GM12874 (cell line): ENCODE measurements at regions not wholly inside any gene's neighbourhood (a gene's known extent, or its start where the extent isn't known, plus 50 kb on each side); places are given as distances from the start of the nearest gene placed in this dataset.

Experiments used
- CTCF ChIP-seq: IDR thresholded peaks from 2 replicates; pipeline ENCODE4 v1.5.1; 2011; ENCODE audit warnings: low read depth, mild to moderate bottlenecking, control low read depth, low read length, moderate library complexity; ENCODE audit not compliant: insufficient read depth

GRCh38 chr1:87512431-87512830 is 183.8 kb downstream of the LMO4 start:
- no peak for TF ChIP-seq CTCF

DNA sequence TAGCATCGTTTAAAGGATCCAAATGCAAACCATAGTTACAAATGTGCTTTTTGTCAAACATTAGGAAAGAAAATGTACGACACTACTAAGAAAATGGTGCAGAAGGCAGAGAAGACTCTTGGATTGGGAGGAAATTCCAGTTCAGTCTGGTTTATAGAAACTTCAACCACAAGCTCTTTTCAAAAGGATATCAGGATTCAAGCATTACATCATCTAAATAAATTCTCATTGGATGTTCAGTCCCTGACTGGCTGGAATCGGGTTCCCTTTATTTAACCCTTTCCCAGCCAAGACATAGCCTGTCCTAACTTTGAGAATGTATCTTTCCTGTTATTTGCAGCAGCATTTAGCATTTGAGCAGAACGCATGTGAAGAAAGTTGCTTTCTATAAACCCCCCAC is 184.6 kb downstream of the LMO4 start:
- TF ChIP-seq CTCF, result no peak

GRCh38 chr1:87513966-87514660 is 185.4 kb downstream of the LMO4 start:
- TF ChIP-seq CTCF, result no peak

GRCh38 chr1:87515781-87516180 is 187.1 kb downstream of the LMO4 start:
- no peak for TF ChIP-seq CTCF

DNA sequence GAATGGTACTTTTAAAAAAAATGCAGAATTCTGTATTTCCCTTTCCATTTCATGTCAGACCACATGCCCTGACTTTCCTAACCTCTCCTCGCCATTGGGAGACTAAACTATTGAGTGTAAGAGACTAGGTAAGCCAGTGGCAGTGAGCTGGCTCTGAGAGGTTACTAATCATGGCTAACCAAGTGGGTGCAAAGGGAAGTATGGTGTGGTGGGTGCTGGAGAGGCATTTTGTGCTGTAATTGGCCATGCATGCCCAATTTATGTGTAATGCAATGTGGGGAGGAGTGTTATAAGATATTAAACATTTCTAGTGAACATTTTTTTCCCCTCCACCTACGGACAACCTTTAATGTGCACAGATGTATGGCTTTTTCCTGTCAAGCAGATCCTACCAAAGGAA is 190.1 kb downstream of the LMO4 start:
- TF ChIP-seq CTCF, result no peak

DNA sequence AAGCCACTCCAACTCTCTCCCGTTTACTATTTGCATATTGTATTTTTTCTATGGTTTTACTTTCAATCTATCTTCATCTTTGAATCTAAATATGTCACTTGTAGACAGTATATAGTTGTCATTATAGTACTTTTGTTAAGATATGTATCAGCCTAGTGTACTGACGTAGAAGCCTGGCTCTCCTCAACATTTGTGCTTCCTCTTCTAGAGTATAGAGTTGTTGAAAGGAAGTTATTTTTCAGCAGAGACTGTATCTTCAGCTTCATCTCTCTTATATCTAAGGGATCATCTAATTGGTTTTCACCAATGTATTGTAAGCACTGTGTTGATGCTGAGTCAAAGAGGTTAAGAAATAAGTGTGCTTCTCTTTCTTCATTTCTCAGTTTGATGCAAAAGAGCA is 192.8 kb downstream of the LMO4 start:
- TF ChIP-seq CTCF, result no peak

DNA sequence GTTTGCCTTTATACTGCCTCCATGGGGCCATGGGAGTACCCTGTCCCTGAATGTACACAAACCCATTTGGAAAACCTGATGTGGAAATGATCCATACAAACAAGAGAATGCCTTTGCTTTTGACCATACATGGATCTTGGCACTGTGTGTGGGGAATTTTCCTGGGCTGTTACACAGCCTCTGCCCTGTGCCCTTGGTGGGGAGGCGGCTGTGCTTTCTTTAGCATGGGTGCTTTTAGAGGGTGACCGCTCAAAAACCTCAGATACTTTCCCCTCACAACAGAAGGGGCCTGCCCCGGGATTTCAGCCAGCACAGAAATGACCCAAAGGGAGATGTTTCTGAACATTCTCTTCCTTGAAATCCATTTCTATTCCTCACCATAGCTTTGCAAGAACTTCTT is 194.8 kb downstream of the LMO4 start:
- TF ChIP-seq CTCF, result no peak
